GM03348 (cell line): ENCODE measurements at regions not wholly inside any gene's neighbourhood (a gene's known extent, or its start where the extent isn't known, plus 50 kb on each side); places are given as distances from the start of the nearest gene placed in this dataset.

Source experiments
- DNase-seq: peaks from one replicate; pipeline ENCODE4 v3.0.0; 2012; ENCODE audit warnings: low spot score

- DNase-seq = no peak
Observed at GRCh38 chr13:107572156-107572555, 643.2 kb downstream of the LIG4 start.

- no peak for DNase-seq
Observed at GRCh38 chr13:107568181-107568580, 647.2 kb downstream of the LIG4 start.

DNA sequence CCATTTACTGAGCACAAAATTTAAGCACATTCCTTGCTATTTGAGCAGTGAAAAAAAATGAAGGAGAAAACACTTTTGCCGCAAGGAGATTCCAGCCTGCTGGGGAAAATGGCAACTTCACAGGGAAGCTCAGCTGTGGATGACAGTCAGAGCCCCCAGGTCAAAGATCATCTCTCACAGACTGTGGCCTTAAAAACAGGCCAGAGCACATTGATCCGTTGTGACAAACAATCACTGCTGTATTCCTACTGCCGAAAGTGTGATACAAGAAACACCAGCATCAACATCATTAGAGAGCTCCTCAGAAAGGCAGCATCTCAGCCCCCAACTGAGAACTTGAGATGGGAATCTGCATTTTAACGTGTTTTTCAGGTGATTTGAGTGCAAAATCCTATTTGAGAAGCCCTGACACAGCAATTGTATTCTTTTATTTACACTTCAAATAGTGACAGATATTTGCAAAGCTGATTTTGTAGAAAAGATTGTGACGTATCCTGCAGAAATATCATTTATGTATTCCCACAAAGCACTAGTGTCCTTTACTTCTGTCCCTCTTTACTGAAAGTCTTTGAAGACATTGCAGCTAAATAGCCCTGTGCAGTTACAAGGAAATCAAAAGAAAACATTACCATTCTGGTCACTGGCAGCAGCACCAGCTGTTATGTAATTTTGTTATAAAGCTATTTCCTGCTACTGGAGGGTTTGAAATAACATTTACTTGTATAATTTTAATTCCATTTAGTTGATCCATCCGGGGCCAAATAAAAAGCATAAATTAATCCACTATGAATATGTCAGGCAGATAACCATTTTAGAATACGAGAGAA lies 652.0 kb downstream of the LIG4 start:
- DNase-seq = no peak

DNA sequence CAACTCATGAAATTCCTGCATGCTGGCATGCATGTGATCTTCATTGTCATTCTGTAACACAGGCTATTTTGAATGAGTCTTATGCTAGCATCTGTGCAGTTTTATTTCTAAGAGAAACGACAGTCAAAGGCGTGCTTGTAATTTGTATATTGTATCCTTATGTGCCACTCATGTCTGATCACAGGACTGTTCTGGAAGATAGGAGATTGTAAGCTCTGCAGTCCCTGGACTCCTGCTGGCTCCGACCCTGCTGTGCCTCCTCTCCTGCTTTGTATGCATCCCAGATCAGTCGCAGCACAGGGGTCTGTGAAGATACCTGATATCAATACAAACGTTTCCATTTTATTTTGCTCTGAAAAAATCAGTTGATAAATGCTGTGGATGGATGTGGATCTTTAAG lies 653.1 kb downstream of the LIG4 start:
- DNase-seq = no peak

DNA sequence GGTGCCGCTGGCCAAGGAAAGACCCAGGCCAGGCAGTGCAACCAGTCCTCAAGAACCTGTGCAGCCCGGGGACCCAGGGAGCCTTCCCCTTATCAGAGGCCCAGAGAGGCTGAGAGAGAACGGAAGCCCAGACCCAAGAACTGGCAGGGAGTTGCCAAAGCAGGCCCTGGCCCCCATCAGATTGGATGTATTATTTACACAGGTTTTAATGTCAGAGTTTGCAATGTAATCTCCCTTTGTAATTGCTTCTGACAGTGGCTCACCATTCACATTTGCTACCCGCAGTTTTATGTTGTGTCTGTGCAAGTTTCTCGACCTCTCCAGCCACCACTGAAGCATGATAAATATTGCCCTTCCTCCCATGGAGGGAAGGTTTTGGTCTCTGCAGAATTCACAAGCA lies 660.9 kb downstream of the LIG4 start:
- DNase-seq = no peak

DNA sequence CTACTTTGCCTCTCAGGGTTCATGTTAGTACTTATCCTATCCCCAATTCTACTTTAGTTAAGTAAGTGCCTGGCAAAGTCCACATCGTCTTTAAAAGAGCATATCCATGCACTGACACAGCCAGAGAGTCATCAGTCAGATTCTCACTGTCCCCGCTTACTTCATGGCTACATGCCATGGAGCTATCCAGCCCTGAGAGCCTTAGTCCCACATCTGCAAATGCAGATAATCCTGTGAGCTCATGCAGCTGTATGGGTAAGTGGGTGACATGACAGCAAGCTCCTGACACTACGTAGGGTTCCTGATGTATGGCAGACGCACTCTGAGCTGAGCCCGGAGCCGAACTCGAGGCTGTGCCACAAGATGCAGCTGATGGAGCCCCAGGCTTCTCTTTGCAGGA lies 661.5 kb downstream of the LIG4 start:
- DNase-seq = no peak

GRCh38 chr13:107551521-107551920 lies 663.8 kb downstream of the LIG4 start:
- no peak for DNase-seq

- no peak for DNase-seq
Observed at GRCh38 chr13:107548338-107548737, 667.0 kb downstream of the LIG4 start.

DNA sequence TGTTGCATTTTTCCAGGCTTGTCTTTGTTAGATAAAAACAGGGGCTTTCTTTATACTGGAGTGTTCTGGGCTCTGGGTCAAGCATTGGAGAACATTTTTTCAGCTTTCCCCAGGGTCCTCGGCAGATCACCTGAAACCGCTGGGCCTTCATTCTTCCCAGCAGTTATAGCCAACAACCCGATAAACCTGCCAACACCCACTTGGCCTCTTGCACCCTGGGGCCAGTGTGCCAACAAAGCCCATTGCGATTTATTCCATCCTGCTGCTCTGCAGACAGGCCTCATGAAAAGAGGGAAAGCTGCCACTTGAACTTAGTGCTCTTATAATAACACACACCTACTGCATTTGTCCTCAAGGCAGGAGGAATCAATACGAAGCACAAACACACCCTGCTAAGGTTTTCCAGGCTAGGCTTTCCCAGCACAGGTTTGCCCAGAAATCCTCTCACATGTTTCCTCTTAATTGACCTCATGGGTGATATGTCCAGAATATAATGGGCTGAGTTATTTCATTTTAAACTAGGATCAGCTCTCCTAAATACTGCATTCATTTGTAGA lies 669.3 kb downstream of the LIG4 start:
- DNase-seq = no peak

- DNase-seq = no peak
Observed at GRCh38 chr13:107534548-107534947, 680.8 kb downstream of the LIG4 start.

DNA sequence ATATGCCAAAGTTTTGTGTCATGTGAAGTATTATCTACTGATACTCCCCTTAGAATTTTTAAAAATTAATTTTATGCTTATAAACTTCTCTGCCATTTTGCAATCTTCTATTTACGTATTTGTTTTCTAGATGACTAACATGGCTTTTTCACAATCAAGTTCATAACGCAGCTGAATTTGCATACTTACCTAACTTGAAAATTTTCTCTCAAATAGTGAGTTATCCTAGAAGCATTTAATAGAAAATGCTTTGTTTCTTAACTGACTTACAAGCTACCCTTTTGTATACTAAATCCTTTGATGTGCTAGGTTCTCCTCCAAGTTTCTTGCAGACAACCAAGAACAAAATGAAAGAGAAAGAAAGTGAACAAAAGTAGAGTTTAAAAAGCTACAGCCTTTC lies 683.5 kb downstream of the LIG4 start:
- no peak for DNase-seq

DNA sequence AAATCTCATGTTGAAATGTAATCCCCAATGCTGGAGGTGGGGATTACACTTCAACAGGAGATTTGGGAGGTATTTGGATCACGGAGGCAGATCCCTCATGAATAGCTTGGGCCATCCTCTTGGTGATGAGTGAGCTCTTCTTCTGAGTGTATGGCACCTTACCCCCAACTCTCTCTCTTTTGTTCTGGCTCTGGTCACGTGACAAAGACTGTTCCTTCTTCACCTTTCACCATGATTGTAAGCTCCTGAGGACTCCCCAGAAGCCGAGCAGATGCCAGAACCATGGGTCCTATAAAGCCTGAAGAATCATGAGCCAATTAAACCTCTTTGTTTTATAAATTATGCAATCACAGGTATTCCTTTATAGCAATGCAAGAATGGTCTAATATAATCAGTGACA lies 684.2 kb downstream of the LIG4 start:
- no peak for DNase-seq

DNA sequence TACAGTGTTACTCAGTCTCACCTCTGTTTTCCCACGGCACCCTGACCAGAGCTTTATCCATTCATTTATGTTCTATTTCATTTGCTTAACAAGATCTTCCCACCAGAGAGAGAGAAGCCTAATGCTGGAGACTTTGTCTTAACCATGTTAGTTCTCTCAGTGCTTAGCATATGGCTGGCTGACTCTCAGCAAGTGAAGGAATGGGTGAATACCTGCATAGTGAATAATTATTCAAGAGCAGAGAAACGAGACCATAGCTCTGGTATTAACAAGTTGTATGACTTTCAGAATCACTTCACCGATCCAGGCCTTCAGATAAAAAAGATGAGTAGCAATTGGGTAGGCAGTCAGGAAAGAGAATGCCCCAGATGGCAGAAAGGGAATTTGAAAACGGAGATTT lies 686.3 kb downstream of the LIG4 start:
- DNase-seq = no peak

DNA sequence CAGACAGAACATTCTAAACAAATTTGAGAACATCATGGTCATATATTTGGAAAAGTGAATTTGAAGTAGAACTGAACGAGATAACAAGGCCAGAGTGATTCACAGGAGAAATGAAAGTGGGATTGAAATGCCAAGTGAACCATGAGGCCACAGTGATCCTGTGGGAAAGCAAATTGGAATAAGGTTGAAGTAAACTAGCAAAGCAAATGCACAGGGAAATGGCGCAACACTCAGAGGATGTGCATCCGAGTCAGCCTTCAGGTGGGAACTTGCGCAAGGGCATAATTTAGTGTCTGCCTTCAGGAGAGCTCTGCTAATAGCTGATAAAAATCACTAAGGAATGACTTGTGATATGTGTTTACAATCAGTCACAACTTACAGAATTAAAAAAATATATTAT lies 696.6 kb downstream of the LIG4 start:
- DNase-seq = no peak

DNA sequence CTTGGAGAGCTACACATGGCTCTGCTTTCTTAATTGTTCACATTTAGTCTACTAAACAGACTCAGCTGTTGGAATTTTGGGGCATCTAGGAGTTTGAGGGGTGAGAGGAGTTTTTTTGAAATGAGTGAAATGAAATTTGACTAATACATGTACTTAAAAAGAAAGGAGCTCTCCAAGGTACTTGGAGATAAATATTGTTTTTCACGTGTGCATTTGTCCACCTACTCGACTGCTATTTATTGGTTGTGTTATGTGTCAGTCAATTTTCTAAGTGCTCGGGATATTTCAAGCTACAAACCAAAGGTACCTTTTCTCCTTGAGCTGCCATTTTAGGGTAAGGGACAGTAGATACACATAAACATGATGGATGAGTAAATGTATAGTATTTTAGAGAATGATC lies 697.0 kb downstream of the LIG4 start:
- DNase-seq = no peak

GRCh38 chr13:107516517-107516916 lies 698.8 kb downstream of the LIG4 start:
- no peak for DNase-seq

DNA sequence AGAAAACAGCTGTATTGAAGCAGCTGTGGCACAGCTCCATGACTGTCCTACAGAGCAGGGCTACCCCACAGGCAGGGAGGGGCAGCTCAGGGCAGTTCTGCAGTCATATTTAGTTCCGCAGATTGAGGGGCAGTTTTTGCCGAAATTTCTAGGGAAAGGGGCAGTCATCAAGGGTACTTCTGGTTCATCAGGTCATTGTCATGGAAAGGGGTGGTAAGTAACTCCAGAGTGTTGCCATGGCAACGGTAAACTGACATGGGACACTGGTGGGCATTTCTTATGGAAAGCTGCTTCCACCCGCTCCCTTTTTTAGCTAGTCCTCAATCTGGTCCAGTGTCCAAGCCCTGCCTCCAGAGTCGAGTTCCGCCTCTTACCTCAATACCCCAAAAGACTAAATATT lies 702.8 kb downstream of the LIG4 start:
- DNase-seq = no peak

- no peak for DNase-seq
Observed at GRCh38 chr13:107497661-107498060, 717.7 kb downstream of the LIG4 start.

DNA sequence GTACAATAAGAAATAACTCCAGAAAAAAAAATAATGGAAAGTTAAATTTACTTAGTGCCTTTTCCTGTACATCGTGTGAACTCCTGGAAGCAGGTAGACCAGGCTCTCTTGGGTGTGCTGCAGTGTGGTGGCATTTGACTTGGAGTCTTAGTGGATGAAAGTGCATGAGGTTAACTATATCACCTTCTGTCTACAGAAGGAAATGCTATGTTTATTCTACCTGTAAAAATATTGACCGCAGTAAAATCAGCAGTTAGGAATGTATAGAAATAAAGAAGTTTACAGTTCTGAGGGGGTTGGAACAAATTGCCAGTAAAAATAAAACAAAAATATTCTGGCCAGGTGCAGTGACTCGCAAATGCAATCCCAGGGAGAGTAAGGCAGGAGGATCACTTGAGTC lies 722.1 kb downstream of the LIG4 start:
- no peak for DNase-seq

- no peak for DNase-seq
Observed at GRCh38 chr13:107482688-107483087, 732.6 kb downstream of the LIG4 start.

GRCh38 chr13:107480130-107480529 lies 735.2 kb downstream of the LIG4 start:
- DNase-seq = no peak

GRCh38 chr13:107477772-107478379 lies 737.5 kb downstream of the LIG4 start:
- DNase-seq = no peak

DNA sequence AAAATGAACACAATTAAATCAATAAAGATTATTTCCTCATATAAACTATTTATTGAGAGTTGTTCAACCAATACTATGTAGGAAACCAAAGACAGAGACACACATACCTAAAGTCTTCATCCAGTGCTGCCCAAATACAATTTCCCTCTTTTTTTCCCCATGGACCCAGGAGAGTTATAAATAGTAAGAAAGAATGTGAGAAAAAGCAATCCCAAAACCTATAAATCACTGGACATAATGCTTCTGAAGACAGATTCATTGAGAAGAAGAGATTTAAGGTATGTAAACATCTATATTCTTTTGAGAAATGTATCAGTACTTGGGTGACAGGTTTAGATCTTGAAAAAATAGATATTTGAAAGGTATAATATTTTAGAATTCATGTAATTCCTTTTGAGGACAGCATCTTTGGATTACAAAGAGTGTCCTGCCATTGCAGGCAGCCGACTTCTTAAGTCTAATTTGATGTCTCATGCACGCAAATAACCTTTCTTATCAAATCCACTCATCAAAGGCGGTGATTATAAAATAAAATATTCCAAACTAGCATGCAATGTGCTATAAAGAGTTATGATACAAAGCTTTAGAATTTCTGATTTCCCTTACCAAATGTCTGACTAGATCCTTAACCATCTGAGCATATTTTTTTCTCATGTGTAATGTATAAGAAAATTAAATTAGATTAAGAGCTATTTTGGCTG lies 739.4 kb downstream of the LIG4 start:
- no peak for DNase-seq
